Superior temporal gyrus (tissue), 1 donor: ENCODE measurements at regions not wholly inside any gene's neighbourhood (a gene's known extent, or its start where the extent isn't known, plus 50 kb on each side); places are given as distances from the start of the nearest gene placed in this dataset.
A peak's percentile ranks its signal among the peaks of the same experiment; 100 is the strongest.
"Not testable (repeated sequence)": the region's sequence is repeated elsewhere in the genome, so short reads cannot be mapped to it uniquely, and the experiment has no call there.

Experiments used
- DNase-seq: peaks from one replicate; pipeline ENCODE4 v3.0.0-alpha.2; 2016; ENCODE audit errors: extremely low spot score

- DNase-seq, result peak; percentile 14
Observed at GRCh38 chr2:34003795-34004194, 404.7 kb upstream of the FAM98A start.

GRCh38 chr2:34001557-34001956 lies 402.5 kb upstream of the FAM98A start:
- DNase-seq, result no peak

GRCh38 chr2:33984131-33984530 lies 385.0 kb upstream of the FAM98A start:
- peak; percentile 58 for DNase-seq

DNA sequence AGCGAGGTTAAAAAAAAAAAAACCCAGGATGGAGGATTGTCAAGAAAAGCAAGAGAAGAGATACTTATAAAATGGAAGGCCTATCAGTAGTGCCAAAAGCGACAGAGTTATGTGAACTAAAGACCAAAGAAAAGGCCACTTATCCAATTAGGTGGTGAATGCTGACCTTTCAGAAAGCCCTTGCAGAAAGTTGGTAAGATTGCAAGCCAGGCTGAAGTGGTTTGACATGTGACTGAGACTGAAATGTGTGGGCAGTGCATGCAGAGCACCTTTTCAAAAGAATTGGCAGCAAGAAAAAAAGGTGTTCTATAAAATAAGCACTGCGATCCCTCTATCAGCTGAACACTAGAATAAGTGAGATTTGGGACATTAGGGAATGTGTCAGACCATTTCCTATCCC lies 379.4 kb upstream of the FAM98A start:
- no peak for DNase-seq

GRCh38 chr2:33975498-33975897 lies 376.4 kb upstream of the FAM98A start:
- no peak for DNase-seq

GRCh38 chr2:33967103-33967502 lies 368.0 kb upstream of the FAM98A start:
- no peak for DNase-seq

DNA sequence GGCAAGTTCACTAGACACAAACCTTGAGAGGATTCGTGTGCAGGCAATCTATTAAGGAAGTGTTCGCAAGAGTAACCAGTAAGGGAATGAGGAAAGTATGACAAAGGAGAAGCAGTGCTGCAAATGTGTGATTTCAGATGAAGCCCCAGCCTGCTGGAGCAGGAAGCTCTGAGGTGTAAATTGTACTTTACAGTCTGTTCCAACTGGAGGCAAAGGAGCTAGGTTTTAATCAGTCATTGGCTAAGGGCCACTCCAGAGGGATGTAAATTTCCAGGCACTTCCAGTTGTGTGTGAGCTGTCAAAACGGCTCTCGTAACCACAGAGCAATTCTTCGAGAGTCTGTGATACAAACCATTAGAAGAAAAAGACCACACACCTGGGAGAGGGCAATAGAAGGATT lies 359.5 kb upstream of the FAM98A start:
- no peak for DNase-seq

- DNase-seq, result no peak
Observed at GRCh38 chr2:33949371-33949770, 350.3 kb upstream of the FAM98A start.

GRCh38 chr2:33946193-33946592 lies 347.1 kb upstream of the FAM98A start:
- no peak for DNase-seq

GRCh38 chr2:33933203-33933602 lies 334.1 kb upstream of the FAM98A start:
- no peak for DNase-seq

DNA sequence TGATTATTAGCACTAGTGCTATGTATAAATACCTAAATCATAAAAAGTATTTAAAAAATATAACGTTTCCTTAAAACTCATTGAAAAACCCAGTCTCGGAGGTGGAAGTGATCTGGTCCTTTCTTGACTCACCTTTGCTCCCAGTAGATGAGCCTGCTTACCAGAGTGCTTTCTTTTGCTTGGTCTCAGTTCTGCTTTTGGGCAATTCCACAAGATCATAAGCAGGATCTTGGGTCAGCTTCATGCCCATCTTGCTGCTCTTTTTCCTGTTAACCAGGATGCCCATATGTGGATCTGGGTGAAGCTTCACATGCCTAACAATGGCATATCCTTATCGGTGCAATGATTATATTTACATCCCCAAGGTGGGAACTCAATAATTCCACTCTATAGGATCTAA lies 332.1 kb upstream of the FAM98A start:
- DNase-seq, result no peak

- no peak for DNase-seq
Observed at GRCh38 chr2:33929467-33929866, 330.4 kb upstream of the FAM98A start.

DNA sequence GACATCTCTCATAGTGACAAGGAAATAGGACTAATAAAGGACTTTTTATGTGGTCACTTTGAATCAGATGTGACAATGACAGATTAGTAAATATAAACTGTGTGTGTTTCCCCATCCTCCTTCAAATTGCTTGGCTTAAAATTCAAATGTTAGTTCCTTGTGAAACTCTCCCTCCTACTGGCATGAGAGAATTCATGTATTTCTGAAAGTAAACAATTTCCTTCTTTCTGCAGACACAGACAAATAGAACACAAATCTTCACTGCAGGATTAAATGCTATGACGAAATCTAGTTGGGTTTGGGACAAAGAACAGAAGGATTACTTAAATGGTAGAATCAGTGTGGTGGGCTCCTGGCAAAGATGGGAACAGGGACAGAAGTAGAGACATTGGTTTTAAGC lies 328.7 kb upstream of the FAM98A start:
- DNase-seq, result no peak

DNA sequence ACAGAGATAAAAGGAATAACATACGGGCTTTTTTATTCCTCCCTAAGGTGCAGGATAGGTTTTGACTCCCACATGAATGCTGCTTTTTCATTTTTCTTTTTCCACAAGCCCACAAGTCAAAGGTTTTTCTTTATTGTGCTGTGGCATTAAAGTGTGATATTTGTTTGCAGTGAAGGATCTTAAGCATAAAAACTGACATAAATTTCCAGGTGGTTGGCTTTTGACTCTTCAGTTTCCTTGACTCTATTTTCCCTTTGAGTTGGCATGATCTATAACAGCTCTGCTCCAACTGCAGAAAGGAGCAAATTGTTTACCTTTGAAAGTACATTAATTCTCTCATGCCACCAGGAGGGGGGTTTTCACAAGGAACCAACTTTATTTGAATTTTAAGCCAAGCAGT lies 326.2 kb upstream of the FAM98A start:
- no peak for DNase-seq

- DNase-seq, result no peak
Observed at GRCh38 chr2:33924586-33925169, 325.6 kb upstream of the FAM98A start.

DNA sequence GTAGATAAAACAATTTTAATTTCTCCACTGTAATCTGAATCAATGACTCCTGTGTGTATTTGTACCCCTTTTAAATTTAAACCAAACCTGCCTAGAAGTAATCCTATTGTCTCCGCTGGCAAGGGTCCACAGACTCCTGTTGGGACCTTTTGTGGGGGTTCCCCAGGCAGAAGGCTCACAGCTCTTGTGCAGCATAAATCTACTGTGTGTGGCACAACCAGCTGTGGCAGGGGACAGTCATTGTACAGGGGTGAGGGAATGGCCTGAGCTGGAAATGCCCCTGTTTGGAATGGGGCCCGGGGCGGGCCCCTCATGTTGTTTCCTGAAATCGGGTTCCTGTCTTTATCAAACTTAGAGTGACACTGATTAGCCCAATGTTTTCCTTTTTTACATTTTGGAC lies 318.2 kb upstream of the FAM98A start:
- DNase-seq, result no peak

DNA sequence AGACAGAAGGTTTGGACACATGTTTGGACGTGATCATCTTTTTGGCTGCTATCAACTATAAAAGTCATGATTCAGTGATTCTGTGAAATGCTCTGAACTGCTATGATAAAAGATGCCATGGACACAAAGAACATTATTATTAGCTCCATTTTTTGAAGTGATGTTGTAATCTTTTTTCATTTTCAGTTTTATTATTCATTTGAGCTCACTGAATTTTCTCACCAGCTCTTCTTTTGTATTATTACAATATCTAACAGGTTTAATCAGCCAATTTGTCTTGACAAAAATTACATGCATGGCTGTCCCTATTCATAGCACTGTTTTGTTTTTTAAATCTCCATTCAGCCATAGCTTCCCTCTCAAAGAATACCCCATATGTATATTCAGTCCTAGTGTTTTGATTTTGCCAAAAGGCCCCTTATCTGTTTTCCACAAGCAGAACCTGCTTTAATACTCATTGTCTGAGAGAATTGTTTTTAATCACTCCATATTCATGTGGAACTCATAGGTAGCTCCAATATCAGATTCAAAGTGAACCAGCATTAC lies 314.0 kb upstream of the FAM98A start:
- no peak for DNase-seq

DNA sequence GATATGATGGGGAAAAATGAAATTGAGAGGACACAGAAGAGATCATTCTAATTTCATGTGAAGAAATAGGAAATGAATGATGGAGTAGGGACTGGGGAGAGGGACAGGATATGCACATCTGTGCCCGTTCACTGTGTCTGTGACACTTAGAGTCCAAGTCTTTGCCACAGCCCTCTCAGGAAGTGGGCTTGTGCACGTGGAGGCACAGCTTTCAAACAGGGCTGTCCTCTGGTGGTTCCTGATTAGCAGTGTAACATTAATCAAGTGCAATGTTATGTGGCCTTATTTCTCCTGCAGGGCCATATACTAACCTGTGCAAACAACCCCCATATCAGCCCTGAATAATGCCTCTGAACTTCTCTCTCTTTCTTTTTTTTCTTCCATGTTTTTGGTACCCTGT lies 312.2 kb upstream of the FAM98A start:
- no peak for DNase-seq

GRCh38 chr2:33909945-33910695 lies 311.0 kb upstream of the FAM98A start:
- DNase-seq, result no peak

GRCh38 chr2:33907866-33908265 lies 308.8 kb upstream of the FAM98A start:
- DNase-seq, result no peak

GRCh38 chr2:33906129-33906528 lies 307.0 kb upstream of the FAM98A start:
- not testable (repeated sequence) for DNase-seq

- no peak for DNase-seq
Observed at GRCh38 chr2:33904801-33905200, 305.7 kb upstream of the FAM98A start.

GRCh38 chr2:33903701-33904100 lies 304.6 kb upstream of the FAM98A start:
- DNase-seq, result no peak
